Endothelial cell of umbilical vein (primary cell): ENCODE measurements at regions not wholly inside any gene's neighbourhood (a gene's known extent, or its start where the extent isn't known, plus 50 kb on each side); places are given as distances from the start of the nearest gene placed in this dataset.

ENCODE experiments used
- BruUV-seq: library from RNA; stranded (reverse); fragments of 400-500 nt; replicated peaks from 2 replicates; lab custom pipeline; 2021; lab: Mats Ljungman, UMichigan
- CTCF ChIA-PET: fragments of 300-600, 350-600 bp; sonication (Branson Sonifier 250); formaldehyde crosslinking; loops from one replicate; lab custom pipeline; 2021; ENCODE audit warnings: antibody characterized with exemption, inconsistent platforms; lab: Charles Lee
- POLR2A ChIA-PET: fragments of 300-600, 350-600 bp; sonication (Branson Sonifier 250); formaldehyde crosslinking; loops from one replicate; lab custom pipeline; 2021; ENCODE audit warnings: antibody characterized with exemption, inconsistent platforms; lab: Charles Lee
- DNase-seq: peaks from one replicate; pipeline ENCODE4 v3.0.0-alpha.2; 2011; ENCODE audit warnings: low read depth, low spot score
- FAIRE-seq: peaks from 2 replicates; lab custom pipeline; 2011; peaks lifted over from hg19 to GRCh38; lab: Jason Lieb, UNC
- H2AFZ ChIP-seq: 2 replicates; pipeline ENCODE4 v1.6.0; 2012; ENCODE audit warnings: low read depth, low read length, control low read depth, inconsistent platforms
- H3K27ac ChIP-seq: 2 replicates; pipeline ENCODE4 v1.5.1; 2011; ENCODE audit warnings: low read depth, mild to moderate bottlenecking, control low read depth, low read length, moderate library complexity; ENCODE audit not compliant: insufficient read depth
- H3K27me3 ChIP-seq, 2 experiments: 2 replicates each; pipeline versions ENCODE4 v1.6.0 to v1.6.1; 2011; ENCODE audit warnings: low read length in 2 of 2, mixed read lengths in 1 of 2; ENCODE audit not compliant: control insufficient read depth in 2 of 2, insufficient read depth in 2 of 2
- H3K36me3 ChIP-seq, 2 experiments: 2 replicates in 1 of 2; 3 replicates in 1 of 2; pipeline ENCODE4 v1.5.1; 2011; ENCODE audit warnings: low read length in 2 of 2, mild to moderate bottlenecking in 1 of 2, moderate library complexity in 1 of 2; ENCODE audit not compliant: control insufficient read depth in 2 of 2, insufficient read depth in 2 of 2; ENCODE audit errors: extremely low read depth in 1 of 2
- H3K4me1 ChIP-seq: 3 replicates; pipeline ENCODE4 v1.5.1; 2011; ENCODE audit warnings: mild to moderate bottlenecking, low read length; ENCODE audit not compliant: control insufficient read depth, insufficient read depth; ENCODE audit errors: extremely low read depth
- H3K4me2 ChIP-seq: 2 replicates; pipeline ENCODE4 v1.6.1; 2011; ENCODE audit warnings: low read length, control low read depth, mixed read lengths; ENCODE audit not compliant: insufficient read depth
- H3K4me3 ChIP-seq, 3 experiments: fragments of 200-600 bp in 1 of 3; sonication (generic), shearing (Covaris generic) in 1 of 3; replicated peaks in 1 of 3; 2 replicates each; pipeline ENCODE4 v1.5.1; 2011 to 2016; ENCODE audit warnings: control low read depth in 3 of 3, low read length in 3 of 3, mild to moderate bottlenecking in 2 of 3, inconsistent platforms in 1 of 3, low read depth in 1 of 3, moderate library complexity in 1 of 3; ENCODE audit not compliant: insufficient read depth in 1 of 3
- H3K79me2 ChIP-seq: 2 replicates; pipeline ENCODE4 v1.6.0; 2012; ENCODE audit warnings: low read length, inconsistent platforms; ENCODE audit not compliant: control insufficient read depth, insufficient read depth
- H3K9ac ChIP-seq: replicated peaks from 2 replicates; pipeline ENCODE3; 2011; ENCODE audit warnings: low read length, control low read depth; ENCODE audit not compliant: insufficient read depth; ENCODE audit errors: extremely low read depth
- H3K9me1 ChIP-seq: replicated peaks from 3 replicates; pipeline ENCODE4 v1.6.0; 2011; ENCODE audit warnings: mild to moderate bottlenecking, low read length; ENCODE audit not compliant: control insufficient read depth, insufficient read depth; ENCODE audit errors: extremely low read depth
- H3K9me3 ChIP-seq: replicated peaks from 2 replicates; pipeline ENCODE4 v1.5.1; 2012; ENCODE audit warnings: low read length, inconsistent platforms; ENCODE audit not compliant: control insufficient read depth, insufficient read depth
- H4K20me1 ChIP-seq: replicated peaks from 2 replicates; pipeline ENCODE3; 2011; ENCODE audit warnings: mild to moderate bottlenecking, low read length; ENCODE audit not compliant: control insufficient read depth, insufficient read depth; ENCODE audit errors: extremely low read depth
- CTCF ChIP-seq, 2 donors: IDR thresholded peaks; 1 replicate in 1 of 2; 2 replicates in 1 of 2; pipeline ENCODE4 v1.5.1; 2011; ENCODE audit warnings: low read length in 2 of 2, mild to moderate bottlenecking in 2 of 2, moderate library complexity in 2 of 2, control low read depth in 1 of 2, inconsistent platforms in 1 of 2, low read depth in 1 of 2; ENCODE audit not compliant: insufficient read depth in 1 of 2; ENCODE audit errors: extremely low read depth in 1 of 2
- EZH2 ChIP-seq: IDR thresholded peaks from 2 replicates; pipeline ENCODE4 v1.6.1; 2012; ENCODE audit warnings: borderline replicate concordance, low read depth, mild to moderate bottlenecking, moderate library complexity, low read length, inconsistent platforms; ENCODE audit not compliant: severe bottlenecking
- FOS ChIP-seq: IDR thresholded peaks from 2 replicates; pipeline ENCODE4 v1.6.1; 2011; ENCODE audit warnings: mild to moderate bottlenecking, low read length, moderate library complexity, borderline replicate concordance; ENCODE audit not compliant: insufficient read depth
- GATA2 ChIP-seq: IDR thresholded peaks from 2 replicates; pipeline ENCODE4 v1.7.0; 2011; ENCODE audit warnings: low read depth, mild to moderate bottlenecking, moderate library complexity, mixed read lengths, low read length; ENCODE audit not compliant: insufficient read length, insufficient read depth
- JUN ChIP-seq: IDR thresholded peaks from 2 replicates; pipeline ENCODE4 v1.6.1; 2011; ENCODE audit warnings: borderline replicate concordance, low read depth; ENCODE audit not compliant: insufficient read length, insufficient read depth
- MAX ChIP-seq: IDR thresholded peaks from 2 replicates; pipeline ENCODE4 v1.6.1; 2011; ENCODE audit not compliant: insufficient read depth, insufficient read length
- POLR2A ChIP-seq: IDR thresholded peaks from 2 replicates; pipeline ENCODE4 v1.6.1; 2012; ENCODE audit warnings: low read depth, mild to moderate bottlenecking, control low read depth, low read length
- POLR2AphosphoS5 ChIP-seq: IDR thresholded peaks from 2 replicates; pipeline ENCODE4 v1.6.1; 2012; ENCODE audit warnings: low read depth, mild to moderate bottlenecking, control low read depth, low read length, moderate library complexity; ENCODE audit not compliant: insufficient read depth
- dilution Hi-C: fragments of 300-500 bp; cut with MboI; formaldehyde crosslinking; loops from one replicate; pipeline ENCODE4 v1.15.0; 2019; ENCODE audit warnings: low sequenced_read_pairs; ENCODE audit not compliant: extremely low pct_ligation_motif_present
- intact Hi-C: fragments of 100-400 bp; cut with micrococcal nuclease; formaldehyde crosslinking; loops from one replicate; pipeline ENCODE4 v1.10.0; 2022

- no peak for TF ChIP-seq FOS
- no peak for TF ChIP-seq POLR2A
- TF ChIP-seq JUN, result no peak
- TF ChIP-seq GATA2, result no peak
- TF ChIP-seq CTCF (IDR thresholded peaks at IDR 0.05; ENCODE audit: extremely low read depth in 1 of 2, insufficient read depth in 1 of 2, low read depth in 1 of 2, low read length in 2 of 2), result no peak
- no peak for TF ChIP-seq EZH2
- no peak for TF ChIP-seq MAX
- no peak for TF ChIP-seq POLR2AphosphoS5
- H3K36me3 ChIP-seq, result no peaks in the 10 kb centered on the region
- H3K9me1 ChIP-seq, result no peaks in the 10 kb centered on the region
- no peaks in the 10 kb centered on the region for H4K20me1 ChIP-seq
- dilution Hi-C loops, result no loop called here
- H3K79me2 ChIP-seq, result no peaks in the 10 kb centered on the region
- no peaks in the 10 kb centered on the region for H3K27me3 ChIP-seq
- no peak overlapping the region for H2AFZ ChIP-seq
- POLR2A ChIA-PET, result no interaction called here
- intact Hi-C loops, result no loop called here
- H3K9ac ChIP-seq, result no peak overlapping the region
- FAIRE-seq, result no peak
- no TSS peak for BruUV-seq
- H3K4me2 ChIP-seq, result no peak overlapping the region
- no peak for DNase-seq
- CTCF ChIA-PET, result no interaction called here
- no peaks in the 10 kb centered on the region for H3K9me3 ChIP-seq
- no peaks in the 10 kb centered on the region for H3K4me1 ChIP-seq
- H3K27ac ChIP-seq, result no peak overlapping the region
- no peak overlapping the region for H3K4me3 ChIP-seq
Measured at GRCh38 chr3:180496995-180497394, 105.0 kb upstream of the TTC14 start.
